Mesendoderm (in vitro differentiated cells): ENCODE measurements at regions not wholly inside any gene's neighbourhood (a gene's known extent, or its start where the extent isn't known, plus 50 kb on each side); places are given as distances from the start of the nearest gene placed in this dataset.

Source experiments
- DNase-seq: peaks from one replicate; pipeline ENCODE4 v3.0.0; 2013
- H2AK5ac ChIP-seq: 2 replicates; pipeline ENCODE4 v1.6.1; 2013; ENCODE audit warnings: low read length, inconsistent platforms
- H2BK120ac ChIP-seq: 2 replicates; pipeline ENCODE4 v1.6.1; 2013; ENCODE audit warnings: low read depth, mild to moderate bottlenecking, low read length, moderate library complexity, mixed read lengths
- H2BK15ac ChIP-seq: replicated peaks from 2 replicates; pipeline ENCODE4 v1.6.1; 2013; ENCODE audit warnings: low read depth, mild to moderate bottlenecking, moderate library complexity
- H2BK5ac ChIP-seq: 2 replicates; pipeline ENCODE4 v1.6.1; 2013; ENCODE audit warnings: low read length, inconsistent platforms
- H3K18ac ChIP-seq: 2 replicates; pipeline ENCODE4 v1.6.1; 2013; ENCODE audit warnings: mild to moderate bottlenecking, low read length, mixed read lengths
- H3K23ac ChIP-seq: one replicate; pipeline ENCODE4 v1.6.1; 2013; ENCODE audit warnings: low read length
- H3K27ac ChIP-seq: 2 replicates; pipeline ENCODE4 v1.5.1; 2013; ENCODE audit warnings: low read depth, mild to moderate bottlenecking, inconsistent platforms, low read length, moderate library complexity
- H3K27me3 ChIP-seq: 2 replicates; pipeline ENCODE4 v1.6.1; 2013; ENCODE audit warnings: low read length, control low read depth, mild to moderate bottlenecking, inconsistent platforms; ENCODE audit not compliant: insufficient read depth, poor library complexity
- H3K36me3 ChIP-seq: 2 replicates; pipeline ENCODE4 v1.6.1; 2013; ENCODE audit warnings: low read length, inconsistent platforms; ENCODE audit not compliant: control insufficient read depth, insufficient read depth
- H3K4ac ChIP-seq: one replicate; pipeline ENCODE4 v1.6.1; 2013; ENCODE audit warnings: low read depth, mild to moderate bottlenecking, low read length, moderate library complexity
- H3K4me1 ChIP-seq: 2 replicates; pipeline ENCODE4 v1.6.1; 2013; ENCODE audit warnings: low read depth, low read length, inconsistent platforms; ENCODE audit not compliant: control insufficient read depth
- H3K4me2 ChIP-seq: 2 replicates; pipeline ENCODE4 v1.6.1; 2013; ENCODE audit warnings: low read length
- H3K4me3 ChIP-seq: 2 replicates; pipeline ENCODE4 v1.5.1; 2013; ENCODE audit warnings: mild to moderate bottlenecking, low read length
- H3K56ac ChIP-seq: one replicate; pipeline ENCODE4 v1.6.1; 2013; ENCODE audit warnings: low read length
- H3K79me1 ChIP-seq: 2 replicates; pipeline ENCODE4 v1.6.1; 2013; ENCODE audit warnings: low read length, inconsistent platforms
- H3K79me2 ChIP-seq: 2 replicates; pipeline ENCODE4 v1.6.1; 2013; ENCODE audit warnings: mild to moderate bottlenecking, low read length; ENCODE audit not compliant: control insufficient read depth, insufficient read depth
- H3K9ac ChIP-seq: 2 replicates; pipeline ENCODE4 v1.6.1; 2013; ENCODE audit warnings: low read length, inconsistent platforms
- H4K5ac ChIP-seq: one replicate; pipeline ENCODE4 v1.6.1; 2013; ENCODE audit warnings: low read length
- H4K8ac ChIP-seq: one replicate; pipeline ENCODE4 v1.6.1; 2013; ENCODE audit warnings: low read depth, mild to moderate bottlenecking, control low read depth, low read length, moderate library complexity
- WGBS: extraction: QIAGEN DNeasy Blood & Tissue Kit; methylation state at CpG from one replicate; pipeline ENCODE4 v1.1.7; 2013; ENCODE audit warnings: low lambda C conversion rate, missing lambda C conversion rate; ENCODE audit not compliant: insufficient coverage; ENCODE audit errors: extremely low coverage; 5-methylcytosine and 5-hydroxymethylcytosine counted together

- Histone ChIP-seq H3K9ac (no peak overlapping the region), H3K36me3 (no peaks in the 10 kb centered on the region), H3K79me1 (no peaks in the 10 kb centered on the region), H3K56ac (no peak overlapping the region), H3K79me2 (no peaks in the 10 kb centered on the region), H2BK5ac (no peak overlapping the region), H3K4me1 (no peaks in the 10 kb centered on the region), H3K4me2 (no peak overlapping the region), H3K4me3 (no peak overlapping the region), H3K27me3 (no peaks in the 10 kb centered on the region), H2BK120ac (no peak overlapping the region), H3K4ac (no peak overlapping the region), H4K5ac (no peak overlapping the region), H4K8ac (no peak overlapping the region), H2AK5ac (no peak overlapping the region), H3K23ac (no peak overlapping the region), H2BK15ac (no peak overlapping the region), H3K18ac (no peak overlapping the region), H3K27ac (no peak overlapping the region)
- no peak for DNase-seq
- no CpG with 5 or more reads among the region's 1 CpG for WGBS
Measured at GRCh38 chr7:125222596-125222995, 293.0 kb upstream of the POT1 start.

GRCh38 chr7:125218076-125218475 is 288.5 kb upstream of the POT1 start:
- H3K56ac ChIP-seq = no peak overlapping the region
- no peak overlapping the region for H4K5ac ChIP-seq
- no peak overlapping the region for H3K4me2 ChIP-seq
- no peaks in the 10 kb centered on the region for H3K27me3 ChIP-seq
- H3K4me3 ChIP-seq = no peak overlapping the region
- DNase-seq = no peak
- no peak overlapping the region for H3K9ac ChIP-seq
- WGBS = no CpG with 5 or more reads among the region's 2 CpGs
- H3K18ac ChIP-seq = no peak overlapping the region
- no peak overlapping the region for H3K4ac ChIP-seq
- no peak overlapping the region for H4K8ac ChIP-seq
- H2BK15ac ChIP-seq = no peak overlapping the region
- no peak overlapping the region for H2BK5ac ChIP-seq
- no peaks in the 10 kb centered on the region for H3K79me1 ChIP-seq
- H3K4me1 ChIP-seq = no peaks in the 10 kb centered on the region
- H3K79me2 ChIP-seq = no peaks in the 10 kb centered on the region
- no peaks in the 10 kb centered on the region for H3K36me3 ChIP-seq
- H2BK120ac ChIP-seq = no peak overlapping the region
- no peak overlapping the region for H2AK5ac ChIP-seq
- no peak overlapping the region for H3K27ac ChIP-seq
- H3K23ac ChIP-seq = no peak overlapping the region

GRCh38 chr7:125201002-125201401 is 271.4 kb upstream of the POT1 start:
- Histone ChIP-seq H3K79me2 (no peaks in the 10 kb centered on the region), H3K4ac (no peak overlapping the region), H3K36me3 (no peaks in the 10 kb centered on the region), H2BK120ac (no peak overlapping the region), H3K4me1 (no peaks in the 10 kb centered on the region), H4K5ac (no peak overlapping the region), H3K23ac (no peak overlapping the region), H4K8ac (no peak overlapping the region), H3K18ac (no peak overlapping the region), H3K4me2 (no peak overlapping the region), H2BK5ac (no peak overlapping the region), H3K56ac (no peak overlapping the region), H3K79me1 (no peaks in the 10 kb centered on the region), H2AK5ac (no peak overlapping the region), H3K27me3 (no peaks in the 10 kb centered on the region), H2BK15ac (no peak overlapping the region), H3K9ac (no peak overlapping the region), H3K4me3 (no peak overlapping the region), H3K27ac (no peak overlapping the region)
- no peak for DNase-seq
- WGBS = no CpG with 5 or more reads among the region's 4 CpGs

GRCh38 chr7:125197731-125198393 is 268.2 kb upstream of the POT1 start:
- Histone ChIP-seq H3K4me1 (no peaks in the 10 kb centered on the region), H3K18ac (no peak overlapping the region), H3K27me3 (no peaks in the 10 kb centered on the region), H2BK120ac (no peak overlapping the region), H3K4me2 (no peak overlapping the region), H2AK5ac (no peak overlapping the region), H3K56ac (no peak overlapping the region), H3K79me2 (no peaks in the 10 kb centered on the region), H2BK5ac (no peak overlapping the region), H3K27ac (no peak overlapping the region), H4K8ac (no peak overlapping the region), H3K4me3 (no peak overlapping the region), H3K23ac (no peak overlapping the region), H4K5ac (no peak overlapping the region), H3K79me1 (no peaks in the 10 kb centered on the region), H3K9ac (no peak overlapping the region), H2BK15ac (no peak overlapping the region), H3K36me3 (no peaks in the 10 kb centered on the region), H3K4ac (no peak overlapping the region)
- no peak for DNase-seq
- WGBS = no CpG with 5 or more reads among the region's 6 CpGs

- Histone ChIP-seq H4K5ac (no peak overlapping the region), H3K9ac (no peak overlapping the region), H3K36me3 (no peaks in the 10 kb centered on the region), H3K4me3 (no peak overlapping the region), H2BK5ac (no peak overlapping the region), H3K4me1 (no peaks in the 10 kb centered on the region), H4K8ac (no peak overlapping the region), H3K79me1 (no peaks in the 10 kb centered on the region), H3K18ac (no peak overlapping the region), H3K27me3 (no peaks in the 10 kb centered on the region), H2BK120ac (no peak overlapping the region), H3K79me2 (no peaks in the 10 kb centered on the region), H2BK15ac (no peak overlapping the region), H3K23ac (no peak overlapping the region), H2AK5ac (no peak overlapping the region), H3K4ac (no peak overlapping the region), H3K27ac (no peak overlapping the region), H3K4me2 (no peak overlapping the region), H3K56ac (no peak overlapping the region)
- DNase-seq = no peak
- no CpG with 5 or more reads among the region's 1 CpG for WGBS
Measured at GRCh38 chr7:125195156-125195555, 265.5 kb upstream of the POT1 start.

GRCh38 chr7:125193263-125193662 is 263.6 kb upstream of the POT1 start:
- DNase-seq = no peak
- H3K9ac ChIP-seq = no peak overlapping the region

More at GRCh38 chr7:125193263-125193662, 263.6 kb upstream of the POT1 start:
- no peak overlapping the region for H2BK5ac ChIP-seq
- no peak overlapping the region for H4K5ac ChIP-seq
- no peak overlapping the region for H2BK15ac ChIP-seq
- no peak overlapping the region for H3K23ac ChIP-seq
- H3K4ac ChIP-seq = no peak overlapping the region
- no peak overlapping the region for H4K8ac ChIP-seq
- no peaks in the 10 kb centered on the region for H3K79me2 ChIP-seq
- no peak overlapping the region for H2AK5ac ChIP-seq
- no peak overlapping the region for H2BK120ac ChIP-seq
- H3K27me3 ChIP-seq = no peaks in the 10 kb centered on the region
- H3K4me3 ChIP-seq = no peak overlapping the region
- H3K56ac ChIP-seq = no peak overlapping the region
- H3K36me3 ChIP-seq = no peaks in the 10 kb centered on the region
- WGBS = no CpG with 5 or more reads among the region's 2 CpGs
- no peak overlapping the region for H3K4me2 ChIP-seq
- H3K79me1 ChIP-seq = no peaks in the 10 kb centered on the region
- no peaks in the 10 kb centered on the region for H3K4me1 ChIP-seq
- no peak overlapping the region for H3K27ac ChIP-seq
- H3K18ac ChIP-seq = no peak overlapping the region
